C4-2B (cell line): ENCODE measurements at regions not wholly inside any gene's neighbourhood (a gene's known extent, or its start where the extent isn't known, plus 50 kb on each side); places are given as distances from the start of the nearest gene placed in this dataset.

Source experiments
- H3K27ac ChIP-seq: fragments of 450-650 bp; 2 replicates; pipeline ENCODE4 v1.5.1; 2017
- CTCF ChIP-seq: fragments of 450-650 bp; conservative IDR thresholded peaks from 2 replicates; pipeline ENCODE4 v1.5.1; 2017; ENCODE audit warnings: mild to moderate bottlenecking
- ZFX ChIP-seq: fragments of 450-650 bp; IDR thresholded peaks from 2 replicates; pipeline ENCODE4 v1.6.1; 2017

- TF ChIP-seq ZFX = no peak
- no peak for TF ChIP-seq CTCF
- H3K27ac ChIP-seq = no peak overlapping the region
These were observed 217.2 kb downstream of the XPNPEP1 start for GRCh38 chr10:109706026-109706560.

GRCh38 chr10:109701633-109702215 is 221.6 kb downstream of the XPNPEP1 start:
- no peak overlapping the region for H3K27ac ChIP-seq
- TF ChIP-seq CTCF = no peak

DNA sequence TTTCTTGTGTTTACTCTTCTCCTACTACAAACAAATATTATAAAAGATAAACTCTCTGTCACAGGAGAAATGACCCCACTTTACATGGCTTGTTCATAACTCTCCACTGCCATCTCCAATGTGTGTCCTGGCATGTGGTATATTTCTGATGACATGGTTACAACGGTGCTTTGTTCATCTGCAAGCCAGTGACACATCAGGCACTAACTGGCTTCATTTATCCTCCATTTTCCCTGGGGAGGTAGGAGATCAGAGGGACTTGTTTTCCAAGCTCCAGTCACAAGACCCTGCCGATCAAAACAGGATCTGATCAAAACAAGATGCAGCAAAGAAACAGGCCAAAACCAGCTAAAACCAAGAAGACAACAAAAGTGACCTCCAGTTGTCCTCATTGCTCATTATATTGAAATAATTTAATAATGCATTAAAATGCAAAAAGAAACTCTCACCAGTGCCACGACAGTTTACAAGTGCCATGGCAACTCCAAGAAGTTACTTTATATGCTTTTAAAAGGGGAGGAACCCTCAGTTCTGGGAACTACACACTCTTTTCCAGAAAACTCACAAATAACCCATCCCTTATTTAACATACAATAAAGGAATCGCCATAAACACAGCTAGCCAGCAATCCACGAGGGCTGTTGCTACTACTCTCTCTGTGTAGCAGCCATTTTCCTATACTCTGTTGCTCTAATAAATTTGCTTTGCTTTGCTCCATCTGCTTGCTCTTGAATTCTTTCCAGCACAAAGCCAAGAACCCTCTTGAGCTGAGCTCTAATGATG is 224.2 kb downstream of the XPNPEP1 start:
- TF ChIP-seq CTCF (no peak), ZFX (no peak)
- H3K27ac ChIP-seq = no peak overlapping the region

GRCh38 chr10:109698086-109698485 is 225.2 kb downstream of the XPNPEP1 start:
- H3K27ac ChIP-seq = no peak overlapping the region
- TF ChIP-seq ZFX (no peak), CTCF (no peak)

GRCh38 chr10:109696981-109697775 is 226.1 kb downstream of the XPNPEP1 start:
- TF ChIP-seq CTCF (no peak), ZFX (no peak)
- no peak overlapping the region for H3K27ac ChIP-seq

- no peak overlapping the region for H3K27ac ChIP-seq
- no peak for TF ChIP-seq ZFX
- no peak for TF ChIP-seq CTCF
These were observed 226.8 kb downstream of the XPNPEP1 start for GRCh38 chr10:109696462-109696861.

DNA sequence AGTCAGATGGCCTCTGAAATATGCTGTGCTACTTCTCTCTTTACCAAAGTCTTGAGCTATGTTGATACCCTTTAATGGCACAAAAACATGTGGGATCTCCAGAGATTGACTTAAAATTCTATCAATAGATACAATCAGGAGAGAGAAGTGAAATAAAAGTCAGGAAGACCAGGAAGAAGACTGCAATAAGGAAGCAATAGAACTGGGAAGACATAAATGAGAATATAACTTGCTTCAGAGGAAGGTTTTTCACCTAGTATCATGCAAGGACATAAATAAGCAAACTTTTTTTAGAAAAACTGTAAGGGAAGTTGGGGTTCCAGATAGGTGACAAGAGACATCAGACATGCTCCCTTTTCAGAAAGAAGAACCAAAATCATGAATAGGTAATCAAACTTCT is 227.3 kb downstream of the XPNPEP1 start:
- H3K27ac ChIP-seq = no peak overlapping the region
- TF ChIP-seq CTCF (no peak), ZFX (no peak)
